Fibroblast of villous mesenchyme (primary cell): ENCODE measurements at regions not wholly inside any gene's neighbourhood (a gene's known extent, or its start where the extent isn't known, plus 50 kb on each side); places are given as distances from the start of the nearest gene placed in this dataset.

ENCODE experiments used
- DNase-seq: peaks from one replicate; pipeline ENCODE4 v3.0.0-alpha.2; 2010; ENCODE audit warnings: low read depth
- H3K4me3 ChIP-seq: 2 replicates; pipeline ENCODE4 v1.5.1; 2011; ENCODE audit warnings: low read depth, mild to moderate bottlenecking, low read length
- CTCF ChIP-seq: IDR thresholded peaks from 2 replicates; pipeline ENCODE4 v1.5.1; 2012; ENCODE audit warnings: low read depth, mild to moderate bottlenecking, low read length; ENCODE audit not compliant: insufficient read depth

GRCh38 chr13:58547419-58547818, 915.9 kb downstream of the PCDH17 start:
- TF ChIP-seq CTCF = no peak
- no peak overlapping the region for H3K4me3 ChIP-seq
- DNase-seq = no peak

GRCh38 chr13:58566176-58566575, 934.6 kb downstream of the PCDH17 start:
- no peak for DNase-seq
- no peak for TF ChIP-seq CTCF
- H3K4me3 ChIP-seq = no peak overlapping the region

- TF ChIP-seq CTCF = no peak
- no peak overlapping the region for H3K4me3 ChIP-seq
- DNase-seq = no peak
Measured at GRCh38 chr13:58573743-58574142, 942.2 kb downstream of the PCDH17 start.

- H3K4me3 ChIP-seq = no peak overlapping the region
- DNase-seq = no peak
- TF ChIP-seq CTCF = no peak
Measured at GRCh38 chr13:58574791-58575190, 943.2 kb downstream of the PCDH17 start.

GRCh38 chr13:58579468-58579867, 947.9 kb downstream of the PCDH17 start:
- DNase-seq = no peak
- TF ChIP-seq CTCF = no peak
- no peak overlapping the region for H3K4me3 ChIP-seq

- no peak overlapping the region for H3K4me3 ChIP-seq
- no peak for DNase-seq
- no peak for TF ChIP-seq CTCF
Measured at GRCh38 chr13:58583966-58584365, 952.4 kb downstream of the PCDH17 start.

- TF ChIP-seq CTCF = no peak
- DNase-seq = no peak
- no peak overlapping the region for H3K4me3 ChIP-seq
Measured at GRCh38 chr13:58584610-58585009, 953.1 kb downstream of the PCDH17 start.
